Gastroesophageal sphincter (tissue), 4 donors: ENCODE measurements at regions not wholly inside any gene's neighbourhood (a gene's known extent, or its start where the extent isn't known, plus 50 kb on each side); places are given as distances from the start of the nearest gene placed in this dataset.

Source experiments
- ATAC-seq: fragments of 150-250 bp; one replicate; pipeline ENCODE4 v1.9.1; 2016; ENCODE audit warnings: mild to moderate bottlenecking, moderate library complexity
- H3K27ac ChIP-seq, 4 donors: fragments of 200-600 bp; sonication (generic) in 3 of 4; 1 replicate in 3 of 4; 2 replicates in 1 of 4; pipeline ENCODE4 v1.5.1; 2016 to 2019
- H3K27me3 ChIP-seq: fragments of 200-600 bp; sonication (generic); one replicate; pipeline ENCODE4 v1.5.1; 2019
- H3K36me3 ChIP-seq, 2 donors: fragments of 200-600 bp; sonication (generic); one replicate each; pipeline ENCODE4 v1.5.1; 2019; ENCODE audit warnings: control low read depth in 1 of 2
- H3K4me1 ChIP-seq, 3 donors: fragments of 200-600 bp; sonication (generic); 1 replicate in 2 of 3; 2 replicates in 1 of 3; pipeline ENCODE4 v1.5.1; 2016 to 2019; ENCODE audit warnings: control low read depth in 2 of 3
- H3K4me3 ChIP-seq, 2 donors: fragments of 200-600 bp; sonication (generic); one replicate each; pipeline ENCODE4 v1.5.1; 2019; ENCODE audit warnings: mild to moderate bottlenecking in 1 of 2, moderate library complexity in 1 of 2
- H3K9me3 ChIP-seq, 3 donors: fragments of 200-600 bp; sonication (generic); one replicate each; pipeline ENCODE4 v1.5.1; 2017 to 2019; ENCODE audit warnings: control low read depth in 2 of 3
- CTCF ChIP-seq, 4 experiments: fragments of 200-600 bp in 2 of 4; fragments of 450-650 bp in 2 of 4; sonication (generic) in 1 of 4; IDR thresholded peaks; one replicate each; pipeline ENCODE4 v1.5.1; 2017 to 2019; ENCODE audit warnings: antibody characterized with exemption in 4 of 4, mild to moderate bottlenecking in 2 of 4, moderate library complexity in 2 of 4
- EP300 ChIP-seq: sonication (generic); formaldehyde crosslinking; IDR thresholded peaks from one replicate; pipeline ENCODE4 v1.6.1; 2017; ENCODE audit warnings: antibody characterized with exemption, mild to moderate bottlenecking
- POLR2A ChIP-seq, 2 donors: fragments of 450-650 bp; IDR thresholded peaks; one replicate each; pipeline ENCODE4 v1.6.1; 2017; ENCODE audit warnings: antibody characterized with exemption in 2 of 2, mild to moderate bottlenecking in 2 of 2, moderate library complexity in 1 of 2
- POLR2AphosphoS5 ChIP-seq: sonication (generic); formaldehyde crosslinking; IDR thresholded peaks from one replicate; pipeline ENCODE4 v1.6.1; 2017; ENCODE audit warnings: antibody characterized with exemption
- WGBS, 2 donors: methylation state at CpG; one replicate each; pipeline ENCODE4 v1.1.5; 2018; ENCODE audit warnings: low coverage in 1 of 2; 5-methylcytosine and 5-hydroxymethylcytosine counted together

- Histone ChIP-seq H3K27ac (peak overlapping the region in 3 of 4 donors; percentile 63 to 80 (median 76)), H3K27me3 (no peaks in the 10 kb centered on the region), H3K9me3 (no peaks in the 10 kb centered on the region), H3K4me1 (peaks cover 19 to 100% (median 21%) of the 10 kb centered on the region in 3 donors), H3K36me3 (no peaks in the 10 kb centered on the region), H3K4me3 (no peak overlapping the region)
- TF ChIP-seq POLR2AphosphoS5 (no peak), POLR2A (IDR thresholded peaks at IDR 0.05) (no peak), CTCF (IDR thresholded peaks at IDR 0.05) (no peak), EP300 (no peak)
- no peak for ATAC-seq
- WGBS, 2 donors = 71 to 93% methylated on average over 2 of the region's 2 CpGs
Measured at GRCh38 chr11:8788616-8789015, 106.0 kb downstream of the RPL27A start.

DNA sequence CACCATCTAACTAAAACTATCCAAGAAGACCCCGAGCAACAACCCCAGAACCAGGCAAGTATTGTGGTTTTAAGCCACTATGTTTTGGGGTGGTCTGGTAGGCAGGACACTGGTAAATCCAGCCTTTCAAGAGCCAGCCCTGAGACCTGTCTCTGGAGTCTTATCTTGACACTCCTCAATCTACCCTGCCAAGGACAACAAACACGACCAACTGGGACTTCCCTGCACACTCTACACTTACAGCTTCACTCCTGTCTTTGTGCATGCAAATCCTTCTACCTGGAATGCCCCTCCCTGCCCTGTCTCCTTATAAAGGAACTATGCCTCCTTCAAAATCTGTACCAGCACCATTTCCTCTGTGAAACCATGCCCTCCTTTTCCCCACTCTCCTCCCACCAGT lies 107.3 kb downstream of the RPL27A start:
- no peaks in the 10 kb centered on the region for H3K9me3 ChIP-seq
- TF ChIP-seq POLR2A (IDR thresholded peaks at IDR 0.05) (no peak), EP300 (no peak), CTCF (IDR thresholded peaks at IDR 0.05) (no peak), POLR2AphosphoS5 (no peak)
- peak overlapping the region in 2 of 4 donors; percentile 20 to 76 for H3K27ac ChIP-seq
- H3K4me1 ChIP-seq = peaks cover 27 to 100% (median 29%) of the 10 kb centered on the region in 3 donors
- 31 to 53% methylated on average over 2 of the region's 2 CpGs for WGBS, 2 donors
- no peaks in the 10 kb centered on the region for H3K27me3 ChIP-seq
- H3K36me3 ChIP-seq = peaks cover 0 to 4% of the 10 kb centered on the region in 2 donors
- no peak for ATAC-seq
- H3K4me3 ChIP-seq = no peak overlapping the region

DNA sequence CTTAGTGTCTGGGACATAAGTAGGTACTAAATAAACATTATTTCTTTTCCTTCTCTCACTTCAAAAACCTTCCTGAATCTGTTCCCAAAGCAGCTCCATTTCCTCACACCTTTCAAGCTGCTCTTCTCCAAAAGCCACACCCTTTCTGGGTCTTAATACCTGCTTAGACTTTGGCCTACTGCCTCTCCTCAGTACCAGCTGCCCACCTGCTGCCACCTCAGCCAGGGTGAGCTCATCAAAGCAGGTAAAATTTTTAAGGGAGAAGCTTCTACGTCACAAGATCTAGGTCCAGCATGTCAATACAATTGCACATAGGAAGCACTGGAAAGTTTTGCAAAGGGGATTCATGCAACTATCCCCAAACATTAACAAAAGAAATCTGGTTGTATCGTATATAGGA lies 108.4 kb downstream of the RPL27A start:
- Histone ChIP-seq H3K27me3 (no peaks in the 10 kb centered on the region), H3K4me3 (no peak overlapping the region), H3K36me3 (peaks cover 0 to 7% of the 10 kb centered on the region in 2 donors), H3K27ac (peak overlapping the region in 3 of 4 donors; percentile 10 to 76 (median 22)), H3K4me1 (peaks cover 25 to 100% (median 26%) of the 10 kb centered on the region in 3 donors), H3K9me3 (no peaks in the 10 kb centered on the region)
- TF ChIP-seq CTCF (IDR thresholded peaks at IDR 0.05) (no peak), POLR2A (IDR thresholded peaks at IDR 0.05) (no peak), POLR2AphosphoS5 (no peak), EP300 (no peak)
- WGBS, 2 donors = 62 to 80% methylated on average over 2 of the region's 2 CpGs
- no peak for ATAC-seq

GRCh38 chr11:8792710-8793109 lies 110.1 kb downstream of the RPL27A start:
- Histone ChIP-seq H3K27ac (peak overlapping the region in 2 of 4 donors; percentile 57 to 58), H3K4me3 (no peak overlapping the region), H3K27me3 (no peaks in the 10 kb centered on the region), H3K36me3 (peaks cover 0 to 7% of the 10 kb centered on the region in 2 donors), H3K9me3 (no peaks in the 10 kb centered on the region), H3K4me1 (peaks cover 17 to 99% (median 24%) of the 10 kb centered on the region in 3 donors)
- WGBS, 2 donors = 63 to 73% methylated on average over 3 of the region's 3 CpGs
- TF ChIP-seq POLR2A (IDR thresholded peaks at IDR 0.05) (no peak), POLR2AphosphoS5 (no peak), CTCF (IDR thresholded peaks at IDR 0.05) (no peak), EP300 (no peak)
- ATAC-seq = peak; percentile 39

DNA sequence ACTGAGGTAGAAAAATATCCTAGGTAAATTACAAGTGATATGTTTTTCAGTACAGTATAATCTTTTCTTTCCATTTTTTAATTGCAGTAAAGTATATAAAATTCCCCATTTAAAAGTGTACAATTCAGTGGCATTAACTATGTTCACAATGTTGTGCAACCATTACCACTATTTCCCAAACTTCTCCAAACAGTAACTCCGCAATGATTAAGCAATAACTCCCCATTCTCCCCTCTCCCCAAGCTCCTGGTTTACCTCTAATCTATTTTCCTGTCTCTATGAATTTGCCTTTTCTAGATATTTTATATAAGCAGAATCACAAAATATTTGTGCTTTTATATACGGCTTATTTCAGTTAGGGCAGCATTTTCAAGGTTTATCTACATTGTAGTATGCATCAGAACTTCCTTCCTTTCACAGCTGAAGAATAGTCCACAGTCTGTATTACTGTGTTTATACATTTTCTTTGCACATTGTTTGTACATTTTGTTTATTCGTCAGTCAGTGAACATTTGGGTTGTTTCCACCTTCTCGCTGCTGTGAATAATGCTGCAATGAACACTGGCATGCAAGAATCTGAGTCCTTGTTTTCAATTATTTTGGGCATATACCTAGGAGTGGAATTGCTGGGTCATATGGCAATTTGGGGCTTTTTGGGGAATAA lies 110.7 kb downstream of the RPL27A start:
- peak overlapping the region in 3 of 4 donors; percentile 18 to 58 (median 57) for H3K27ac ChIP-seq
- H3K4me1 ChIP-seq = peaks cover 17 to 99% (median 25%) of the 10 kb centered on the region in 3 donors
- H3K36me3 ChIP-seq = peaks cover 0 to 7% of the 10 kb centered on the region in 2 donors
- H3K4me3 ChIP-seq = no peak overlapping the region
- H3K27me3 ChIP-seq = no peaks in the 10 kb centered on the region
- H3K9me3 ChIP-seq = no peaks in the 10 kb centered on the region
- TF ChIP-seq CTCF (IDR thresholded peaks at IDR 0.05) = no peak
- no peak for TF ChIP-seq POLR2A (IDR thresholded peaks at IDR 0.05)
- TF ChIP-seq POLR2AphosphoS5 = no peak
- TF ChIP-seq EP300 = no peak
- 39 to 55% methylated on average over 4 of the region's 4 CpGs for WGBS, 2 donors
- ATAC-seq = no peak
